PC-9 (cell line): ENCODE measurements at regions not wholly inside any gene's neighbourhood (a gene's known extent, or its start where the extent isn't known, plus 50 kb on each side); places are given as distances from the start of the nearest gene placed in this dataset.

Experiments used
- BruUV-seq: library from RNA; stranded (reverse); fragments of 400-500 nt; replicated peaks from 2 replicates; lab custom pipeline; 2021; lab: Mats Ljungman, UMichigan
- CTCF ChIA-PET: fragments of 300-600 bp; sonication (Branson Sonifier 250); formaldehyde crosslinking; loops from one replicate; lab custom pipeline; 2022; ENCODE audit warnings: antibody characterized with exemption; lab: Charles Lee
- POLR2A ChIA-PET: fragments of 300-600 bp; sonication (Branson Sonifier 250); formaldehyde crosslinking; loops from one replicate; lab custom pipeline; 2022; ENCODE audit warnings: antibody characterized with exemption; ENCODE audit not compliant: unreplicated experiment; lab: Charles Lee
- DNase-seq, 2 experiments: peaks; one replicate each; pipeline versions ENCODE4 v3.0.0 to v3.0.0-alpha.2; 2015 to 2022; ENCODE audit warnings: mixed read lengths in 1 of 2
- H2AFZ ChIP-seq: fragments of 200-600 bp; sonication (generic); 2 replicates; pipeline ENCODE4 v1.8.1; 2017; ENCODE audit warnings: antibody characterized with exemption
- H3F3A ChIP-seq: fragments of 200-600 bp; sonication (generic); 2 replicates; pipeline ENCODE4 v1.8.1; 2017; ENCODE audit warnings: antibody characterized with exemption, mild to moderate bottlenecking, low read depth; ENCODE audit not compliant: insufficient read depth
- H3K27ac ChIP-seq: fragments of 200-600 bp; sonication (generic); 2 replicates; pipeline ENCODE4 v1.6.1; 2016; ENCODE audit warnings: mixed run types
- H3K27me3 ChIP-seq: fragments of 200-600 bp; sonication (generic); 2 replicates; pipeline ENCODE4 v1.6.1; 2016; ENCODE audit warnings: low read depth, mixed run types; ENCODE audit not compliant: insufficient read depth
- H3K36me3 ChIP-seq: fragments of 200-600 bp; sonication (generic); 2 replicates; pipeline ENCODE4 v1.6.1; 2016; ENCODE audit warnings: low read depth, mixed run types
- H3K4me1 ChIP-seq: fragments of 200-600 bp; sonication (generic); replicated peaks from 2 replicates; pipeline ENCODE4 v1.6.1; 2016; ENCODE audit warnings: mixed run types; ENCODE audit not compliant: insufficient read depth
- H3K4me2 ChIP-seq: fragments of 200-600 bp; sonication (generic); 2 replicates; pipeline ENCODE4 v1.6.1; 2017; ENCODE audit warnings: mixed run types
- H3K4me3 ChIP-seq: fragments of 200-600 bp; sonication (generic); 2 replicates; pipeline ENCODE4 v1.6.1; 2016; ENCODE audit warnings: mixed run types
- H3K79me2 ChIP-seq: fragments of 200-600 bp; sonication (generic); 2 replicates; pipeline ENCODE4 v1.6.1; 2017; ENCODE audit warnings: low read depth, mixed run types
- H3K9me2 ChIP-seq: fragments of 200-600 bp; sonication (generic); 2 replicates; pipeline ENCODE4 v1.8.1; 2017; ENCODE audit warnings: mild to moderate bottlenecking; ENCODE audit not compliant: insufficient read depth
- H3K9me3 ChIP-seq: fragments of 200-600 bp; sonication (generic); 2 replicates; pipeline ENCODE4 v1.8.1; 2016; ENCODE audit warnings: low read depth; ENCODE audit not compliant: insufficient read depth
- H4K20me1 ChIP-seq: fragments of 200-600 bp; sonication (generic); 2 replicates; pipeline ENCODE4 v1.8.1; 2017; ENCODE audit not compliant: insufficient read depth
- EZH2 ChIP-seq: fragments of 200-600 bp; sonication (generic); IDR thresholded peaks from 2 replicates; pipeline ENCODE4 v1.8.0; 2017; ENCODE audit warnings: antibody characterized with exemption, low read depth
- intact Hi-C: fragments of 100-400 bp; cut with micrococcal nuclease; formaldehyde crosslinking; loops from one replicate; pipeline ENCODE4 v1.10.0; 2022; ENCODE audit not compliant: unreplicated experiment
- TF ChIP-seq, protein P1 (sequence below): fragments of 200-600 bp; sonication (generic); conservative IDR thresholded peaks from 2 replicates; pipeline ENCODE4 v1.6.1; 2017; ENCODE audit warnings: mixed run types, antibody characterized with exemption, mild to moderate bottlenecking, moderate library complexity

DNA sequence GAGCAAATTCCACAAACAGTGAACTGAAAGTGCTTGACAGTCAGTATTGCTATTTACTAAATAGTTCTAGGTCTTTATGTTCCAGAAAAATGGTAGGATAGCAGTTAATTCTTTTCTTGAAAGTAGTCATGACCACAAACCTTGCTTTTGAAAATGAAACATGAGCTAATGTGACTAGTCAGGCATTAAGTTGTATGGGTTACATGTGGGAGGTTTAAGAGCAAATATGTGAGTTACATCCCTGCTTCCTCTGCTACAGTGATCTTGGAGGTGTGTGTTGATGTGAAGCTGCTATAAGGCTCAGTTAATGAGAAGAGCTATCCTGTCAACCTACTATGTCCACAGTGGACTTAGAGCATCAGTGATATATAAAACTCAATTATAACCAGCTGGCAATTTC, 741.6 kb downstream of the FSCB start:
- no peak overlapping the region for H3K4me3 ChIP-seq
- H3F3A ChIP-seq = no peaks in the 10 kb centered on the region
- H3K27me3 ChIP-seq = no peaks in the 10 kb centered on the region
- no peaks in the 10 kb centered on the region; the same call in 1 of the 2 replicates for H3K9me3 ChIP-seq
- H3K79me2 ChIP-seq = no peaks in the 10 kb centered on the region
- no peak overlapping the region for H2AFZ ChIP-seq
- ChIA-PET POLR2A (no interaction called here), CTCF (no interaction called here)
- no peaks in the 10 kb centered on the region for H3K9me2 ChIP-seq
- H3K36me3 ChIP-seq = no peaks in the 10 kb centered on the region
- TF ChIP-seq, protein P1, sequence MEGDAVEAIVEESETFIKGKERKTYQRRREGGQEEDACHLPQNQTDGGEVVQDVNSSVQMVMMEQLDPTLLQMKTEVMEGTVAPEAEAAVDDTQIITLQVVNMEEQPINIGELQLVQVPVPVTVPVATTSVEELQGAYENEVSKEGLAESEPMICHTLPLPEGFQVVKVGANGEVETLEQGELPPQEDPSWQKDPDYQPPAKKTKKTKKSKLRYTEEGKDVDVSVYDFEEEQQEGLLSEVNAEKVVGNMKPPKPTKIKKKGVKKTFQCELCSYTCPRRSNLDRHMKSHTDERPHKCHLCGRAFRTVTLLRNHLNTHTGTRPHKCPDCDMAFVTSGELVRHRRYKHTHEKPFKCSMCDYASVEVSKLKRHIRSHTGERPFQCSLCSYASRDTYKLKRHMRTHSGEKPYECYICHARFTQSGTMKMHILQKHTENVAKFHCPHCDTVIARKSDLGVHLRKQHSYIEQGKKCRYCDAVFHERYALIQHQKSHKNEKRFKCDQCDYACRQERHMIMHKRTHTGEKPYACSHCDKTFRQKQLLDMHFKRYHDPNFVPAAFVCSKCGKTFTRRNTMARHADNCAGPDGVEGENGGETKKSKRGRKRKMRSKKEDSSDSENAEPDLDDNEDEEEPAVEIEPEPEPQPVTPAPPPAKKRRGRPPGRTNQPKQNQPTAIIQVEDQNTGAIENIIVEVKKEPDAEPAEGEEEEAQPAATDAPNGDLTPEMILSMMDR = no peak
- TF ChIP-seq EZH2 = no peak
- BruUV-seq = no TSS peak
- intact Hi-C loops = no loop called here
- no peaks in the 10 kb centered on the region for H4K20me1 ChIP-seq
- no peaks in the 10 kb centered on the region for H3K4me1 ChIP-seq
- H3K27ac ChIP-seq = no peak overlapping the region
- no peak for DNase-seq
- H3K4me2 ChIP-seq = no peak overlapping the region

GRCh38 chr14:43764433-43764832, 742.6 kb downstream of the FSCB start:
- intact Hi-C loops = no loop called here
- no TSS peak for BruUV-seq
- Histone ChIP-seq H3K36me3 (no peaks in the 10 kb centered on the region), H3K27ac (no peak overlapping the region), H3K27me3 (no peaks in the 10 kb centered on the region), H3K4me3 (no peak overlapping the region), H2AFZ (no peak overlapping the region), H3K9me3 (no peaks in the 10 kb centered on the region; the same call in 1 of the 2 replicates), H3K79me2 (no peaks in the 10 kb centered on the region), H3F3A (no peaks in the 10 kb centered on the region), H3K4me2 (no peak overlapping the region), H3K9me2 (no peaks in the 10 kb centered on the region), H4K20me1 (no peaks in the 10 kb centered on the region), H3K4me1 (no peaks in the 10 kb centered on the region)
- no peak for TF ChIP-seq EZH2
- TF ChIP-seq, protein P1 = no peak
- CTCF ChIA-PET = no interaction called here
- POLR2A ChIA-PET = no interaction called here
- no peak for DNase-seq

DNA sequence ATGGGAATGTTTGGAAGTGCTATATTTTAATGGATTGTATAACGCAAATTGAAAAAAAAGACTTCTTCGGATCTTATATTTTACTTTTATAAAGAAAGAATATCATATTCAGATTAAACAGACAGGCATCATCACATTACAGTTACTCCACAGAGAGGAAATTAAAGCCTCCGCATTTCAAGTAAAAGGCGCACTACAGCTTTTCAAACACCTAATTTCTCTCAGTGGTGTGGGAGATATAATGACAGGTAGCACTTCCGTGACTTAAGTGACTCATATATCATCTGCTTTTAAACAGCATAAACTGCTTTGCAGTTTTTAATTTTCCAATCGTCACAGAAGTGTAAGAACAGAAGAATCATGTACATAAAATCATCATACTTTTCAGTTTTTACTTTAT, 751.4 kb downstream of the FSCB start:
- no peak overlapping the region for H3K27ac ChIP-seq
- H3K9me3 ChIP-seq = peaks cover 4% of the 10 kb centered on the region; the same call in 1 of the 2 replicates
- no TSS peak for BruUV-seq
- no peak overlapping the region for H3K4me2 ChIP-seq
- DNase-seq = no peak
- H3K9me2 ChIP-seq = no peaks in the 10 kb centered on the region
- POLR2A ChIA-PET = no interaction called here
- no peak overlapping the region for H2AFZ ChIP-seq
- H3K4me3 ChIP-seq = no peak overlapping the region
- TF ChIP-seq, protein P1 = no peak
- TF ChIP-seq EZH2 = no peak
- intact Hi-C loops = no loop called here
- CTCF ChIA-PET = no interaction called here
- no peaks in the 10 kb centered on the region for H3K79me2 ChIP-seq
- H3K36me3 ChIP-seq = no peaks in the 10 kb centered on the region
- no peaks in the 10 kb centered on the region for H3F3A ChIP-seq
- no peaks in the 10 kb centered on the region for H4K20me1 ChIP-seq
- no peaks in the 10 kb centered on the region for H3K27me3 ChIP-seq
- H3K4me1 ChIP-seq = no peaks in the 10 kb centered on the region
